GM18870 (cell line): ENCODE measurements at regions not wholly inside any gene's neighbourhood (a gene's known extent, or its start where the extent isn't known, plus 50 kb on each side); places are given as distances from the start of the nearest gene placed in this dataset.

ENCODE experiments used
- ATAC-seq: cut with Tn5 transposase; IDR thresholded peaks from one replicate; pipeline ENCODE4 v1.9.1; 2021; ENCODE audit warnings: moderate library complexity; ENCODE audit not compliant: unreplicated experiment

- ATAC-seq: no peak
These were observed 96.9 kb upstream of the GLS start for GRCh38 chr2:190783513-190784263.

DNA sequence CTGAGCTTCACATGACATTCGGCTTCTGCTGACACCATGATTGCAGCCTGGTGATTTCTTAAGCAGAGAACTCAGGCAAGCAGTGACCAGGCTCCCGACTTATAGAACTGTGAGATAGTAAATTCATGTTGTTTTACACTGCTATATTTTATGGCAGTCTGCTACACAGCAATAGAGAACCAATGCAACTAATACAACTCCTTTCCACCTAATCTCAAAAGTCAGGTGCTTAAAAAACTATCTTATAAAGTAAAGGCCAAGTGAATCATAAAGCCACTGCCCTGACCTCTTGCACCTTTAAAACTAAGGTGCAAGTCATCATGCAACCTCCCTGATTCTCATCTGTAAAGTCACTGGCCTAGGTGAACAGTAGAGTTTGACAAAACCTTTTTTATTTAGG, 95.3 kb upstream of the GLS start:
- no peak for ATAC-seq

GRCh38 chr2:190786404-190787166, 94.0 kb upstream of the GLS start:
- no peak for ATAC-seq

DNA sequence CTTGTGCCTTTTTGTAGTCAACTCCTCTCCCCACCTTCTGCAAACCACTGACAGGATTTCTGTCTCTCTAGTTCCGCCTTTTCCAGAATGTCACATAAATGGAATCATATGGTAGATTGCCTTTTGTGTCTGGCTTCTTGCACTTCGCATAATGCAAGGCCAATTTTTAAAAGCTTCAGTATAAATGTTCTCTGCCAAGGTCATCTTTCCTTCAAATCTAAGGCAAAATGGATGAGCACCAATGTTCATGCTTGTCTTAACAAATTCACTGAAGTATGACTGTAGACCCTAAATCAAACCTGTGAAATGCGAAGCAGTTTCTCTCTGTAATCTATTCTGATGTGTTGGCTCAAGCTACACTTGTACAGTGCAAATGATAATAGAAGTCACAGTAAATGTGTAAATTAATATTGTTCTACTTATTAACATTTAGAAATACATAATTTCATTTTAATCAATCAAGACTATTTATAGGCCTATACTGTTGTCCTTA, 92.8 kb upstream of the GLS start:
- ATAC-seq: no peak

- ATAC-seq: no peak
These were observed 91.3 kb upstream of the GLS start for GRCh38 chr2:190789074-190790004.

DNA sequence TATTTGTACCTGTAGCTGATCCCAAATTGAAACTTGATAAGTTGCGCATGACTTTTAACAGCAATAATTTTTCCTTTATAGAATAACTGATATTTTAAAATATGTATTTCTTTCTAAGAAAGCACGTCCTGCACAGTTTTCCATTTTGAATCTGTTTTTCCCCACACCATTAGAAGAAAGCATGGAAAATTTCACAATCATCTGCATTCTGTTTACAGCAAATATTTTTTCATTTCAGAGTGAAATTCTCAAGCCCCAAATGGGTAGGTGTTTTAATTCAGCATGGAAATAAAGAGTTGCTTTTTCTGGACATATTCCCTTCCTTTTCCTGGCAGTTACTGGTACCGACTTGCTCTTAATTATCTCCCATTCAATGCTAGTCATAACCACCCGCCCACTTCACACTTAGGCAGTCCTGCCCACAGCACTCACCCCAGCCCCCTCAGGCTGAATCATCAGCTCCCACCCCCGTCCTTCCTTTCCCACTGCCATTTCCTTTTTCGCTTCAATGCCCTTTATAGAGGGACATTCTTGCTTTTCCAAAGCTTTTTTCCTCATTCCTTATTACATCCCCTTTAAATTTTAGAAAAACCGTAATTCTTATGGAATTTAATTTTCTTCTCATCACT, 89.2 kb upstream of the GLS start:
- ATAC-seq: no peak

GRCh38 chr2:190791976-190792575, 88.5 kb upstream of the GLS start:
- ATAC-seq: no peak

DNA sequence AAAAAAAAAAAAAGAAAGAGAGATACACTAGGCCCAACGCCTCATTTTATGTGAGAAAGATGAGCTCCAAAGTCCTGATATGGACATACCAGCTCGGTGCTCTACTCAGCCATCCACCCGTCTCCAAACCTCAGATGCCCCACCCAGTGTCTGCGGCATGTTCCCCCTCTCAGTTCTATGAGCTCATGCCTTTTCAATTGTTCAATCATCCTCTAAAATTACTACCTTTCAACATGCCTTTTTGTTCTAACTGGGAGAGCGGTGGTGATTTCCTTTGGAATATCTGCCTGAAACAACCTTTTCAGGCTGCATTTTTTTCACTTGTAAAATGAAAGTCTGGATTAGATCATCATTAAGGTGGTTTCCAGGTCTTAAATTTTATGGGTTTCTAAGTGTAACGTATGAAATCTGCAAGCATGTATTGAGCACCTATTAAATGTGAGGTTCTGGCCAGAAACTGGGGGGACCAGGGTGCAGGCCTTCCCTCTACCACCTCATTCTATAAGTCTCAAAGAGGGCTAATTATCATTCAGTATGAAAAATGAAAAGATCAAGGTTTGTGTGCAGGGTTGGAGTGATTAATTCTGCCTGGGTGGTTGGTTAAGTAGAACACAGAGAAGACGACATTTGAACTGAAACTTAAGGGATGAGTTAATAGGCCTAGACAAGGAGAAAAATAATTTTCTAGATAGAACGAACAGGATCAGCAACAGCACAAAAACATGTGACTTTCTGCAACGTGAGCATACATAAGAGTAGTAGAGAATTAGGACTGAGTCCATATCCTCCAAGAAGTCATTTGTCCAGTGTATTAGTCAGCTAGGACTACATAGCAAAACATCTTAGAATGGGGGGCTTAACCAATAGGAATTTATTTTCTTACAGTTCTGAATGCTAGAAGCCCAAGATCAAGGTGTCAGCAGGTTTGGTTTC, 87.4 kb upstream of the GLS start:
- no peak for ATAC-seq

DNA sequence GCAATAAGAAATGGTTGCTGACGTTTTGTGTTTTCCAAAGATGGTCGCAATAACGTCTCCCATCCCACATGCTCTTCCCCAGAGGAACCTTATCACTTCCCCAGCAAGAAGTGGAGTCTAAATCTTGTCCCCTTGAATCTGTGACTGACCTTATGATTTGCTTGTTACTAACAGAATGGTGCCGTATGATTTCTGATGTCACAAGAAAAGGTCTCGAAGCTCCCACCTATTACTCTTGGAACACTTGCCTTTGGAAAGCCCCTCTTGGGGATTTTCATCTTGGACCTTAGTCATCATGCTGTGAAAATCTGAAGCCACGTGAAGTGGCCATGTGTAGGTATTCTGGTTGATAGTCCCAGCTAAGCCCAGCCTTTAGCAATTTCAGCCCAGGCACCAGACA, 86.2 kb upstream of the GLS start:
- no peak for ATAC-seq

DNA sequence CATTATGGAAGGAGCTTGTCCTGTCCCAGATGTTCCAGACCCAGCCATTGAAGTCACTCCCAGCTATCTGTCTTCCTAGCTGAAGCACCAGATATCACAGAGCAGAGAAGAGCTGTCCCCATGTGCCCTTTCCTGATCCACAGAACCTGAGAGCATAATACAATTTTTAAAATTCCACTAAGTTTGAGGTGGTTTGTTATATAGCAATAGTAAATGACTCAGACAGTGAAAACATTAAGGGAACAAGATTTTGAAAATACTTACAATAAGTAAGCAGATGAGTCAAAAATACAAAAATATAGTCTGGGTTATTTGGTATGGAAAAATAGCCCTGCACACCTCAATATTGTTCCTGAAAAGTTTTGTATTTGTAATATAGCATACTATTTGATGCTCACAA, 85.8 kb upstream of the GLS start:
- no peak for ATAC-seq

DNA sequence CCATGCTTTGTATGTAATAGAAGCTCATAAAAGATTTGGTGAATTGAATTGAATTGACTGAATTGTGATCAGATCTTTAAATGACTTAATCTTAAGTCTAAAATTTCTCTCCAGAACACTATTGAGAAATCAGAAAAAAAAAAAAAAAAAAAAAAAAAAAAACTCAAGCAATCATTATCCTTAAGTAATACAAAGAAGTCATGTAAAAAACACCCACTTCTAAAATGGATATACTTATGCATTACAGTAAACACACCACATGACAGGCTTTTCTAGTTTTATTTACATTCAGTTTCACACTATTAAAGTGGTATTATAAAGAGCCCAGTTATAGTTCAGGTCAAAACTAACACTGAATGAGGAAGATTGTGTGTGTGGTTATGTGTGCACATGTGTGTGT, 84.9 kb upstream of the GLS start:
- no peak for ATAC-seq

DNA sequence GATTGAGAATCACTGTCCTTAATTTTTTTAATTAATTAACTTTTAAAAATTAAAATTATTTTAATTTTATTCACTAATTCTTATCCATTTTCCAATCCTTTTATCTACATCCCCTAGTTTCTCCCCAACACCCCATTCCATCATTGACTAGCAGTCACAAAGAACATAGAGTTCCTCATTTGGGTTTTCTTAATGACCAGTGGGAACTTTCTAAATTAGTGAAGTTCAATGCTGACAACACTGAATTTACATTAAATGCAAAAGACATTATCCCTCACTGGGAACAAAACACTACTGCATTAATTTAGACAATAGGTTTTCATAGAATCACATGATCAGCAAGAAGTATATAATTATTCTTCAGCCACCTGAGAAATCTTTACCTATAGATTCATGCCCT, 80.6 kb upstream of the GLS start:
- no peak for ATAC-seq

DNA sequence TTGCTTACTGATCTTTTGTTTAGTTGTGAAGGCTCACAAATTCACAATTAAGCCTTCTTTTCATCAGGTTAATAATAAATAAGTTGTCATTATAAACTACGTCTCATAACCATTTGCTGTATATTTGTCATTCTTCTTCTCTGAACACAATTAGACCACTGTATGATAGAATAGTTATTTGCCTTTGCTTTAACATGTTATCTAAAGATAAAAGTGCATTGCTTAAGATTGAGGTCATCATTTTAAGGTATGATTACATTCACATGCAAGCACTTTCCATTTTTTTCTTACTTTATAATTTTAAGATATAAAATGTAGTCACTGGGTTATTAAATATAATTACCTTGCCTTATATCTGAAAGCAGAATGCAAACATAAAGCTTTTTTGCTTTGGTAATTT, 80.1 kb upstream of the GLS start:
- ATAC-seq: no peak

- no peak for ATAC-seq
These were observed 78.5 kb upstream of the GLS start for GRCh38 chr2:190802129-190802528.

DNA sequence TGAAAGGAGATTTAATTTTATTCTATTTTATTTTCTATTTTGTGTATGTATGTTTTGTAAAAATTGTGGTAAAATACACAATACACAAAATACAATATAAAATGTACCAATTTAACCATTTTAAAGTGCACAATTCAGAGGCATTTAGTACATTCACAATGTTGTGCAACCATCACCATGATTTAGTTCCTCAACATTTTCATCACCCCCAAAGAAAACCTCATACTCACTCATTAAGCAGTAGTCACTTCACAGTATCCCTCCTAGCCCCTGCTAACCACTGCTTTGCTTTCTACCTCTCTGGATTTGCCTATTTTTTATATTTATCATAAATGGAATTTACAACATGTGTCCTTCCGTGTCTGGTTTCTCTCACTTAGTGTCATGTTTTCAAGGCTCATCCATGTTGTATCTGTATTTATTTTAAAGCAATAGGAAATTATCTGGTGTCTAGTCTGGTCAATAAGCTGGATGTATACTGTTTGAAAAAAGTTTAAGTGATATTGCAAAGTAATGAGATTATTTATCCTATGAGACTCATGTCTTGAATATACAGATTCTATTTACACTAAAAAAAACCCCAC, 77.9 kb upstream of the GLS start:
- ATAC-seq: no peak

DNA sequence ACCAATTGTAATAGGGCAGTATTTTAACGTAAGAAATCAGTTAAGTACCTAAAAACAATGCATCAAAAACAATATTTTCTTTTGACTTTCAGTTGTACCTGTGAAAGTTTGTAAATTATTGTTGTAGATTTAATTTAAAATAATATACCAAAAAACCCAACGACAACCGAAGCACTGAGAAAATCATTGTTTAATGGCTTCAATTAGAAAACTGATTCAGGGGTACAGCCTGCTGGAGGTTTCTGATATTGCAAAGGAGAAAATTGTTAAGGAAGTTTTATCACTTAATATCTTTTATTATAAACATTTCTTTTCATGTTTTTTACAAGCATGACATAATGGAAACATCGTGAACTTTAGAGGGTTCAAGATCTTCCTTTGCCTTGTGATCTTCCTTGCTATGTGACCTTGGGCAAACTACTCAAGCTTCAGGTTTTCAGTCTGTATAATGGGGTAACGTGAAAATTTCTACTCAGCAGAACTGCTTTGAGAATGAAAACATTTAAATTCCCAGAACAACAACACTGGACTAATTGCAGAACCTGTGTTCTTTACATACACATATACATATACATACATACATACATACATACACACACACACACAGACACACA, 76.3 kb upstream of the GLS start:
- no peak for ATAC-seq

DNA sequence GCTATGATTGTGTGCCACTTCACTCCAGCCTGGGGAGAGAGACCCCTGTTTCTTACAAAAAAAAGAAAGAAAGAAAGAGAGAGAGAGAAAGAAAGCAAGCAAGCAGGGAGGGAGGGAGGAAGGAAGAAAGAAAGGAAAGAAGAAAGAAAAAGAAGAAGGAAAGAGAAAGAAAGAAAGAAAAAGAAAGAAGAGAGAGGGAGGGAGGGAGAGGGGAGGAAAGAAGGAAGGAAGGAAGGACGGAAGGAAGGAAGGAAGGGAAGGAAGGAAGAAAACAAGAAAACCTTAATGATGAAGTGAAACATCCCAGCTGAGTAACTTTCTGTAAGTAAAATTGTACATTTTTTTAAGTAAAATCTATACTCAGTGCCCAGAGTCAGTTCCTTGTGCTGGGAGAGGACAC, 75.5 kb upstream of the GLS start:
- ATAC-seq: no peak

GRCh38 chr2:190805843-190806242, 74.8 kb upstream of the GLS start:
- no peak for ATAC-seq

DNA sequence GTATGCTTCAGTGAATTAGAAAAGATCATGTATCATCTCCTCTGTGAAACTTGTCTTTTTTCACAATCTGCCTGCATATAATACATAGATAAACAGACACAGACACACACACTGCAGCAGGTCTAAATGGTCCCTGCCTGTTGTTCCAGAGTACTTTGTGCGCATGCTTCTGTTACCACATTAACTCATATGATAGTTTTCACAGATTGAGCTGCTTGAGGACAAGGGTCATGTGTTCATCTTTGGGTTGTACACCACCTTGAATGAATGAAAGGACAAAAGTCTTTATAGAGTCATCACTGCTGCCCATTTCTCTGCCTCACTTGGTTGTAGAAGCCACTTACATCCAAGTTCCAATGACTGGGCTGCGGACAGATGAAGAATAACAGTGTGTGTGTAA, 72.7 kb upstream of the GLS start:
- ATAC-seq: no peak
